H9 (cell line): ENCODE measurements at regions not wholly inside any gene's neighbourhood (a gene's known extent, or its start where the extent isn't known, plus 50 kb on each side); places are given as distances from the start of the nearest gene placed in this dataset.

Experiments used
- DNase-seq: peaks from one replicate; pipeline ENCODE4 v3.0.0-alpha.2; 2017
- H2AFZ ChIP-seq: one replicate; pipeline ENCODE4 v1.6.1; 2013; ENCODE audit warnings: mild to moderate bottlenecking, low read length, control low read depth, moderate library complexity
- H2AK5ac ChIP-seq: 2 replicates; pipeline ENCODE4 v1.6.1; 2013; ENCODE audit warnings: low read length, control low read depth, mixed read lengths; ENCODE audit not compliant: insufficient read length
- H2BK120ac ChIP-seq: one replicate; pipeline ENCODE4 v1.6.1; 2013; ENCODE audit warnings: low read depth, mild to moderate bottlenecking, low read length, control low read depth, inconsistent platforms; ENCODE audit not compliant: poor library complexity, severe bottlenecking
- H2BK12ac ChIP-seq: 2 replicates; pipeline ENCODE4 v1.6.1; 2013; ENCODE audit warnings: low read length, control low read depth, mixed read lengths, low read depth; ENCODE audit not compliant: insufficient read length
- H2BK15ac ChIP-seq: 2 replicates; pipeline ENCODE4 v1.6.1; 2013; ENCODE audit warnings: low read depth, low read length, control low read depth
- H2BK20ac ChIP-seq: one replicate; pipeline ENCODE4 v1.6.1; 2013; ENCODE audit warnings: low read depth, mild to moderate bottlenecking, low read length, control low read depth, inconsistent platforms; ENCODE audit not compliant: poor library complexity, severe bottlenecking
- H2BK5ac ChIP-seq: 2 replicates; pipeline ENCODE4 v1.6.1; 2013; ENCODE audit warnings: low read length, control low read depth, mixed read lengths; ENCODE audit not compliant: insufficient read length
- H3K14ac ChIP-seq: 2 replicates; pipeline ENCODE4 v1.6.1; 2013; ENCODE audit warnings: low read length, control low read depth; ENCODE audit not compliant: insufficient read depth
- H3K18ac ChIP-seq: 2 replicates; pipeline ENCODE4 v1.6.1; 2013; ENCODE audit warnings: low read depth, mild to moderate bottlenecking, mixed read lengths, low read length, control low read depth; ENCODE audit not compliant: insufficient read length
- H3K23ac ChIP-seq: 2 replicates; pipeline ENCODE4 v1.6.1; 2013; ENCODE audit warnings: low read length, control low read depth, mixed read lengths, low read depth; ENCODE audit not compliant: insufficient read length
- H3K23me2 ChIP-seq: 2 replicates; pipeline ENCODE4 v1.6.1; 2013; ENCODE audit warnings: low read depth, mild to moderate bottlenecking, mixed read lengths, low read length, control low read depth; ENCODE audit not compliant: insufficient read length, poor library complexity, severe bottlenecking
- H3K27ac ChIP-seq: 2 replicates; pipeline ENCODE4 v1.5.1; 2013; ENCODE audit warnings: low read length, control low read depth, mixed read lengths, low read depth; ENCODE audit not compliant: insufficient read length
- H3K27me3 ChIP-seq: 2 replicates; pipeline ENCODE4 v1.6.1; 2013; ENCODE audit warnings: low read length, control low read depth, inconsistent platforms; ENCODE audit not compliant: insufficient read depth
- H3K4ac ChIP-seq: 2 replicates; pipeline ENCODE4 v1.6.1; 2013; ENCODE audit warnings: low read depth, mild to moderate bottlenecking, control low read depth, inconsistent platforms, low read length, moderate library complexity
- H3K4me1 ChIP-seq: 2 replicates; pipeline ENCODE4 v1.6.1; 2013; ENCODE audit warnings: low read length, control low read depth, inconsistent platforms; ENCODE audit not compliant: insufficient read depth
- H3K4me2 ChIP-seq: 2 replicates; pipeline ENCODE4 v1.6.1; 2013; ENCODE audit warnings: low read length, control low read depth, mixed read lengths; ENCODE audit not compliant: insufficient read length, insufficient read depth
- H3K56ac ChIP-seq: 2 replicates; pipeline ENCODE4 v1.6.1; 2013; ENCODE audit warnings: low read depth, mild to moderate bottlenecking, mixed read lengths, low read length, control low read depth; ENCODE audit not compliant: insufficient read length
- H3K79me1 ChIP-seq: 2 replicates; pipeline ENCODE4 v1.6.1; 2013; ENCODE audit warnings: low read depth, mild to moderate bottlenecking, moderate library complexity, low read length, control low read depth, inconsistent platforms; ENCODE audit not compliant: insufficient read depth, poor library complexity, severe bottlenecking
- H3K79me2 ChIP-seq: 2 replicates; pipeline ENCODE4 v1.6.1; 2013; ENCODE audit warnings: low read length, control low read depth, inconsistent platforms; ENCODE audit not compliant: insufficient read depth
- H3K9ac ChIP-seq: 2 replicates; pipeline ENCODE4 v1.6.1; 2013; ENCODE audit warnings: low read length, control low read depth, mixed read lengths; ENCODE audit not compliant: insufficient read length; ENCODE audit errors: extremely low read depth
- H3K9me3 ChIP-seq: one replicate; pipeline ENCODE4 v1.6.1; 2013; ENCODE audit warnings: low read depth, low read length, inconsistent platforms; ENCODE audit not compliant: control insufficient read depth
- H3T11ph ChIP-seq: one replicate; pipeline ENCODE4 v1.6.1; 2013; ENCODE audit warnings: mild to moderate bottlenecking, low read length, control low read depth, inconsistent platforms
- H4K20me1 ChIP-seq: one replicate; pipeline ENCODE4 v1.6.1; 2013; ENCODE audit not compliant: control insufficient read depth, insufficient read length, insufficient read depth
- H4K5ac ChIP-seq: 2 replicates; pipeline ENCODE4 v1.6.1; 2013; ENCODE audit warnings: low read depth, mild to moderate bottlenecking, mixed read lengths, low read length, control low read depth; ENCODE audit not compliant: insufficient read length
- H4K8ac ChIP-seq: replicated peaks from 2 replicates; pipeline ENCODE4 v1.6.1; 2013; ENCODE audit warnings: low read length, control low read depth, mixed read lengths, low read depth; ENCODE audit not compliant: insufficient read length
- H4K91ac ChIP-seq: 2 replicates; pipeline ENCODE4 v1.6.1; 2013; ENCODE audit warnings: low read depth, mild to moderate bottlenecking, moderate library complexity, mixed read lengths, low read length, control low read depth; ENCODE audit not compliant: insufficient read length
- H3K27ac Mint-ChIP-seq, 3 experiments: 2 replicates in 2 of 3; 3 replicates in 1 of 3; pipeline ENCODE4 v1.8.0; 2020 to 2021; ENCODE audit warnings: mixed read lengths in 3 of 3, mild to moderate bottlenecking in 1 of 3, moderate library complexity in 1 of 3
- H3K27me3 Mint-ChIP-seq: 2 replicates; pipeline ENCODE4 v1.8.0; 2021; ENCODE audit warnings: low read depth, mild to moderate bottlenecking, moderate library complexity, mixed read lengths
- H3K36me3 Mint-ChIP-seq, 3 experiments: 2 replicates in 2 of 3; 3 replicates in 1 of 3; pipeline ENCODE4 v1.8.0; 2020 to 2021; ENCODE audit warnings: low read depth in 3 of 3, mixed read lengths in 3 of 3; ENCODE audit not compliant: insufficient read depth in 1 of 3
- H3K4me1 Mint-ChIP-seq, 2 experiments: 2 replicates each; pipeline ENCODE4 v1.8.0; 2020; ENCODE audit warnings: mixed read lengths in 2 of 2
- H3K4me3 Mint-ChIP-seq, 2 experiments: 2 replicates in 1 of 2; 3 replicates in 1 of 2; pipeline ENCODE4 v1.8.0; 2020 to 2021; ENCODE audit warnings: mild to moderate bottlenecking in 2 of 2, mixed read lengths in 2 of 2, moderate library complexity in 1 of 2
- H3K9me3 Mint-ChIP-seq, 2 experiments: 2 replicates in 1 of 2; 3 replicates in 1 of 2; pipeline ENCODE4 v1.8.0; 2020; ENCODE audit warnings: mild to moderate bottlenecking in 2 of 2, mixed read lengths in 2 of 2, moderate library complexity in 1 of 2
- CTCF ChIP-seq: fragments of 200-600 bp; sonication (generic); conservative IDR thresholded peaks from 3 replicates; pipeline ENCODE4 v1.8.0; 2021; ENCODE audit warnings: antibody characterized with exemption, mild to moderate bottlenecking
- WGBS: extraction: QIAGEN DNeasy Blood & Tissue Kit; methylation state at CpG from one replicate; pipeline ENCODE4 v1.1.7; 2013; ENCODE audit warnings: missing lambda C conversion rate, low lambda C conversion rate, mixed read lengths; ENCODE audit not compliant: insufficient read length; ENCODE audit errors: extremely low coverage; 5-methylcytosine and 5-hydroxymethylcytosine counted together

- Histone ChIP-seq H3K9ac (no peak overlapping the region), H2BK12ac (no peak overlapping the region), H3K23ac (no peak overlapping the region), H4K91ac (no peak overlapping the region), H2BK20ac (no peak overlapping the region), H3K79me1 (no peaks in the 10 kb centered on the region), H2BK5ac (no peak overlapping the region), H2BK120ac (no peak overlapping the region), H4K8ac (no peak overlapping the region), H3T11ph (no peak overlapping the region), H3K27ac (no peak overlapping the region), H4K5ac (no peak overlapping the region), H3K23me2 (no peaks in the 10 kb centered on the region), H2BK15ac (no peak overlapping the region), H4K20me1 (no peaks in the 10 kb centered on the region), H2AK5ac (no peak overlapping the region), H3K4ac (no peak overlapping the region), H3K4me1 (peaks cover 3% of the 10 kb centered on the region; the same call in 1 of the 2 replicates), H3K9me3 (no peaks in the 10 kb centered on the region), H3K27me3 (no peaks in the 10 kb centered on the region), H3K4me2 (no peak overlapping the region), H3K14ac (peak overlapping the region; percentile 21; the same call in 1 of the 2 replicates), H3K18ac (peak overlapping the region; percentile 11), H3K56ac (no peak overlapping the region), H2AFZ (no peak overlapping the region), H3K79me2 (no peaks in the 10 kb centered on the region)
- H3K27me3 Mint-ChIP-seq: peaks cover 3% of the 10 kb centered on the region
- peak overlapping the region in 2 of 3 experiments; percentile 19 to 76; a peak in 2 of 7 replicates for H3K27ac Mint-ChIP-seq
- TF ChIP-seq CTCF: no peak
- H3K4me3 Mint-ChIP-seq: no peak overlapping the region
- WGBS: no CpG with 5 or more reads among the region's 17 CpGs
- no peaks in the 10 kb centered on the region; a peak in 1 of 7 replicates for H3K36me3 Mint-ChIP-seq
- no peak for DNase-seq
- H3K4me1 Mint-ChIP-seq: peaks cover 9 to 14% of the 10 kb centered on the region in 2 experiments
- peaks cover 0 to 2% of the 10 kb centered on the region in 2 experiments; a peak in 1 of 5 replicates for H3K9me3 Mint-ChIP-seq
Observed at GRCh38 chr1:5727871-5728643, 264.2 kb downstream of the NPHP4 start.
